Pulmonary artery endothelial cell (primary cell): ENCODE measurements at regions not wholly inside any gene's neighbourhood (a gene's known extent, or its start where the extent isn't known, plus 50 kb on each side); places are given as distances from the start of the nearest gene placed in this dataset.
"Not testable (repeated sequence)": the region's sequence is repeated elsewhere in the genome, so short reads cannot be mapped to it uniquely, and the experiment has no call there.

Experiments
- DNase-seq: peaks from one replicate; pipeline ENCODE4 v3.0.0-alpha.2; 2011; ENCODE audit warnings: low read depth, low spot score

DNA sequence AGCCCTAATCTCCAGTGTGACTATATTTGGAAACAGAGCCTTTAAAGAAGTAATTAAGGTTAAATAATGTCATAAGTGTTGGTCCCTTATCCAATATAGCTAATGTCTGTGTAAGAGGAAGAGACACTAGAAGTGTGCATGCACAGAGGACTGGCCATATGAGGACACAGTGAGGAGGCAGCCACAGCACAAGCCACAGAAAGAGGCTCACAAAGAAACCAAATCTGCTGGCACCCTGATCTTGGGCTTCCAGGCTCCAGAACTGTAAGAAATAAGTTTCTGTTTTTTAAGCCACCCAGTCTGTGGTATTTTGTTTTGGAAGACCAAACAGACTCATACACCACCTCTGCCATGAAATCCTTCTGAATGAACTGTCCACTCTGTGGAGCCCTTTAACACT lies 186.4 kb upstream of the SLC39A10 start:
- DNase-seq, result no peak

DNA sequence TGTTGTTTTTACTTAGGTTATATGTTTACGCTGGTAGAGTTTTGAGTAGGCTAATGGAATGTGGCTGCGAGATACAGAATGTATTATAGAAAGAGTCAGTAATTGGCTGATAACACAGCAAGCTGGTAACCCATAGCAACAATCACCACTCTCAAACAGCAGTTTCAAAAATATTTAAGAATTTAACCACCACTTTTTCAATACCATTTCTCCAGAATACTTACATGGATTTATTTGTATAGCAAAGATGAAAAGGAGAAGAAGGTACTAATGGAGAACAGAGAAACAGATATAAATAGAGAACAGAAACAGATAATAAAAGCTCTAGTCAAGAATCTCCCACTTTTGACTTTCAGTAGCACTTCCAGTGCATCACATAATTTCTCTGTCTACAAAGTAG lies 188.3 kb upstream of the SLC39A10 start:
- DNase-seq, result no peak

GRCh38 chr2:195466427-195466826 lies 190.6 kb upstream of the SLC39A10 start:
- no peak for DNase-seq

DNA sequence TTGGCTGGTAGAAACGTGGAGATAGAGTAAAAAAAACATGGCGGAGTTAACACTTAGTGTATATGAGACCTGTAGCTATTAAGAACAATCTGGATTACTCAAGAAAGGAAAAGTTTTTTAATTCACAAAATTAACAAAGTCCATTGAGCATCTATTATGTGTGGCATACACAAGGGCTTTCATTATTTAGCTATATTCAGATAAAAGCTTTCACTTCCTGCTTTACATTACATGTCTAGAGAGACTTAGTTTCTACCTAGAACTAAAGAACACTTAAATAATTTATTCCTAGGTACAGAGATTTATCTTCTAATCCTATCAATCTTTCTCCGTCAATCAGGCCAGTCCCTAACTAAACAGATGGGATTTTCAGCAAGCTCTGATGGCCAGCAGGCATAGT lies 196.0 kb upstream of the SLC39A10 start:
- DNase-seq, result no peak

GRCh38 chr2:195458936-195459335 lies 198.1 kb upstream of the SLC39A10 start:
- no peak for DNase-seq

- DNase-seq, result no peak
Measured at GRCh38 chr2:195457873-195458272, 199.2 kb upstream of the SLC39A10 start.

DNA sequence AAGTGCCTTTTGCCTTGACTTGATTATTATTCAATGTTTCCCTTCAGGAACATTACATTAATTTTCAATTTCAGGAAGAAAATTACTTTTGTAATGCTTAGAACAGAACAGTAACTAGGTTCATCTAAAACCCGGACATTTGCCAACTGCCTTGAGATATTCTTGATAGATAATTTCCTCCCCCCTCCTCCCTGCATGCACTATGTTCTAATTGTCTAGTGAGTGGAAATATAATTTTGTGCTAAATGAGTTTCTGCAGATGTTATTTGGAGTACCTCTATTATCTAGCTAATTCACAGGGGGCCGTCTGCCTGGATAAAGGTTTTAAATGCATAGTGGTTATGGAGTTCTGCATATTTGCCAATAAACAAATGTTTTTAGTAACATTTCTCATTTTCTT lies 200.3 kb upstream of the SLC39A10 start:
- no peak for DNase-seq

DNA sequence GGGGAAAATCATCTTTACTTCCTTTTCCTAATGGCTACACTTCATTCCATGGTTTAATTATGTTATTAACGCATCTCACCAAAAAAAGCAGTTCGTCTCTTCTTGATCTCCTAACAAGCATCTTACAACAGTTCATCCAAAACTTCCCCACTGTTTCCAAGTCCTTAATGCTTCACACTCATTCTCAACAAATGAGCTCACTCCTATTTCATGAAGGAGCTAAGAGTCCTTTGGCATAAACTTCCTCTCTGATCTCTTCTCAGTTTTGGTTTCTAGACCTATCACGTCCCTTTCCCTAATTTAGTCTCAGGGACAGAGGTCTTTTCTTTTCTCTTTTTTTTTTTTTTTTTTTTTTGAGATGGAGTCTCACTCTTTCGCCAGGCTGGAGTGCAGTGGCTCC lies 205.9 kb upstream of the SLC39A10 start:
- DNase-seq, result no peak

GRCh38 chr2:195450552-195451113 lies 206.4 kb upstream of the SLC39A10 start:
- no peak for DNase-seq

DNA sequence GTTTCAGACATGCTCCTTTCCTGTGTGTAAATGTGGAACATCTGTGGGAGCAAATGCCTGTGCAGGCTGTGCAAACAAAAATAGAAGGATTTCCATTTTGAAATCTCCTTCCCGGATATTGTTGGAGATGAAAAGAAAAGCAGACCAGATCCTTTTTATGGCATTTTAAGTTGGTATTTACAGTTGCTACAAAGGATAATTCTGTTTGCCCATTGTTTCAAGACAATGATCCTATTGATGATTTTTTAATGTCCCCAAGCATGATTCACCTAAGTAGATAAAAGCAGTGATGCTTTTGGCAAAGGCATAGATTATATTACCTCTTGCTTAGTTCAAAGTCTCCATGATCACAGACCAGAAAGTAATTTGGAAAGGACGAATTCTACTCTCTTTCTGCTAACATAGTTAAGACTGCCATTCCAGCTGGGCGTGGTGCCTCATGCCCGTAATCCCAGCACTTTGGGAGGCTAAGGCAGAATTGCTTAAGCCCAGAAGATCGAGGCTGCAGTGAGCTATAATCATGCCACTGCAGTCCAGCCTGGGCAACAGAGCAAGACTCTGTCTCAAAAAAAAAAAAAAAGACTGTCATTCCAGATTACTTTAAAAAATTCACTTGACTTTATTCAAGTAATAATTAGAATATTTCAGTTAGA lies 209.6 kb upstream of the SLC39A10 start:
- DNase-seq, result no peak

- DNase-seq, result no peak
Measured at GRCh38 chr2:195445639-195446038, 211.4 kb upstream of the SLC39A10 start.

GRCh38 chr2:195443926-195444325 lies 213.1 kb upstream of the SLC39A10 start:
- DNase-seq, result no peak

DNA sequence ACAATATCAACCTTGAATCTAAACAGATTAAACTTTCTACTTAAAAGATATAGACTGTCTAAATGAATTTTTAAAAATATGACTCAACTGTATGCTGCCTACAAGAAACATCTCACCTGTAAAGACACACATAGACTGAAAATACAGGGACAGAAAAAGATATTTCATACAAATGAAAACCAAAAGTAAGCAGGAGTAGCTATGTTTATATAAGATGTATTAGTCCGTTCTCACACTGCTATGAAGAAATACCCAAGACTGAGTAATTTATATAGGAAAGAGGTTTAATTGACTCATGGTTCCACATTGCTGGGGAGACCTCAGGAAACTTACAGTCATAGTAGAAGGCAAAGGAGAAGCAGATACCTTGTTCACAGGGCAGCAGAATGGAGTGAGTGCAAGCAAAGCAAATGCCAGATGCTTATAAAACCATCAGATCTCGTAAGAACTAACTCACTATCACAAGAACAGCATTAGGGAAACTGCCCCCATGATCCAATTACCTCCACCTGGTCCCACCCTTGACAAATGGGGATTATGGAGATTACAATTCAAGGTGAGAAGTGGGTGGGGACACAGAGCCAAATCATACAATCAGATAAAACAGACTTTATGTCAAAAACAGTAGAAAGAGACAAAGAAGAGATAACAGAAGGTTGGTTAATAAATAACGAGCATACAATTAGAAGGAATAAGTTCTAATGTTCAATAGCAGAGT lies 214.4 kb upstream of the SLC39A10 start:
- no peak for DNase-seq

- DNase-seq, result no peak
Measured at GRCh38 chr2:195438692-195439091, 218.3 kb upstream of the SLC39A10 start.

- DNase-seq, result no peak
Measured at GRCh38 chr2:195437521-195437920, 219.5 kb upstream of the SLC39A10 start.

- no peak for DNase-seq
Measured at GRCh38 chr2:195434346-195434745, 222.7 kb upstream of the SLC39A10 start.

GRCh38 chr2:195433729-195434128 lies 223.3 kb upstream of the SLC39A10 start:
- DNase-seq, result not testable (repeated sequence)

GRCh38 chr2:195428673-195429072 lies 228.4 kb upstream of the SLC39A10 start:
- no peak for DNase-seq

GRCh38 chr2:195425328-195425727 lies 231.7 kb upstream of the SLC39A10 start:
- DNase-seq, result no peak

- no peak for DNase-seq
Measured at GRCh38 chr2:195419033-195419432, 238.0 kb upstream of the SLC39A10 start.

DNA sequence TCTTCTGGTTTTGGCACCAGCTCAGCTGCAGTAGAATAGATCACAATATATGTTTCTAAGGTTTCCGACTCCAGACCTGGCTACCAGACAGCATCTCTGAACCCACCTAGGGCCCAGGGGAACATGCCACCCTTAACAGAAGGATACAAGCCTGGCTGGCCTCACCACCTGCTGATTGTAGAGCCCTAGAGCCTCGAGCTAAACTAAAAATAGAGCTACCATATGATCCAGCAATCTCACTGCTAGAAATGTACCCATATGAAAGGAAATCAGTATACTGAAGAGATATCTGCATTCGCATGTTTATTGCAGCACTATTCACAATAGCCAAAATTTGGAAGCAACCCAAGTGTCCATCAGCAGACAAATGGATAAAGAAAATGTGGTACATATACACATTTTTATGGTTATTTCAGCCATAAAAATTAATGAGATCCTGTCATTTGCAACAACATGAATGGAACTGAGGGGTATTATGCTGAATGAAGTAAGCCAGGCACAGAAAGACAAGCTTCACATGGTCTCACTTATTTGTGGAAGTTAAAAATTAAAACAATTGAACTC lies 242.4 kb upstream of the SLC39A10 start:
- no peak for DNase-seq

DNA sequence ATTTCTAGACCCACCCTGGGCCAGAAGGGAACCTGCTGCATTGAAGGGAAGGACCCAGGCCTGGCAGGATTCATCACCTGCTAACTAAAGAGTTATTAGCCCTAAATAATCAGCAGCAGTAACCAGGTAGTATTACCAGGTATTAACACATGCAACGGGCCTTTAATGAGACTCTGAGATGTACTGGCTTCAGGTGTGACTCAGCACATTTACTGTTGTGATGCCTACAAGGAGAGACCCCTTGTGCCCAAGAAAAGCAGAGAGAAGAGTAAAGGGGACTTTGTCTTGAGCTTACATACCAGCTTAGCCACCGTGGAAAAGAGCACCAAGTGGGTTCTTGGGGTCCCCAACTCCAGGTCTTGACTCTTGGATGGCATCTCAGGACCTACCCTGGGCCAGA lies 243.1 kb upstream of the SLC39A10 start:
- DNase-seq, result no peak

DNA sequence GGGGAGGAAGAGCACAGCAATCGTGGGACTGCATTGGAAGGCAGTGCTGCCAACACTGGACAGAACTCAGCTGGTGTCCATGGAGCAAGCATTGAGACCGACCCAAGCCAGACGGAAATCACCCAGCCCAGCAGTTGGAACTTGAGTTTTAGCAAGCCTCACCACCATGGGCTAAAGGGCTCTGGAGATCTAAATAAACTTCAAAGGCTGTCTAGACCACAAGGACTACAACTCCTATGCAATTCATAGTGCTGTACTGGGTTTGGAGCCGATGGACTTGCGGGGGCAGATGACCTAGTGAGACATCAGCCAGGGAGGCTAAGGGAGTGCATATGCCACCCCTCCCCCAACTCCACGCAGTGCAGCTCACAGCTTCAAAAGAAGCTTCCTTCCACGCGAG lies 243.6 kb upstream of the SLC39A10 start:
- DNase-seq, result no peak
